GM12878 (cell line): ENCODE measurements at regions not wholly inside any gene's neighbourhood (a gene's known extent, or its start where the extent isn't known, plus 50 kb on each side); places are given as distances from the start of the nearest gene placed in this dataset.

ENCODE experiments used
- CBX3 ChIP-seq: fragments of 200-600 bp; sonication (generic); IDR thresholded peaks from 2 replicates; pipeline ENCODE4 v1.6.1; 2016; ENCODE audit warnings: low read depth, borderline replicate concordance
- HDAC6 ChIP-seq: fragments of 200-600 bp; sonication (generic); IDR thresholded peaks from one replicate; pipeline ENCODE4 v1.8.0; 2017; ENCODE audit warnings: antibody characterized with exemption; ENCODE audit not compliant: unreplicated experiment
- JUND ChIP-seq: IDR thresholded peaks from 2 replicates; pipeline ENCODE4 v1.6.1; 2012; ENCODE audit warnings: low read depth, mild to moderate bottlenecking, low read length, improper control_type of control experiment, moderate library complexity
- MYC ChIP-seq: IDR thresholded peaks from 2 replicates; pipeline ENCODE4 v1.6.1; 2011; ENCODE audit warnings: mild to moderate bottlenecking, low read length, moderate library complexity, inconsistent platforms; ENCODE audit not compliant: insufficient read depth, insufficient replicate concordance, insufficient read length, severe bottlenecking
- NR2C2 ChIP-seq: IDR thresholded peaks from 2 replicates; pipeline ENCODE4 v1.6.1; 2011; ENCODE audit warnings: borderline replicate concordance, low read depth; ENCODE audit not compliant: control insufficient read depth, insufficient read length
- POLR2AphosphoS5 ChIP-seq: IDR thresholded peaks from 2 replicates; pipeline ENCODE4 v1.6.1; 2011; ENCODE audit warnings: mild to moderate bottlenecking, low read length, inconsistent platforms
- SMC3 ChIP-seq: IDR thresholded peaks from 2 replicates; pipeline ENCODE4 v1.6.1; 2011; ENCODE audit warnings: low read length, improper control_type of control experiment, borderline replicate concordance
- TF ChIP-seq, protein P1 (sequence below): fragments of 450-650 bp; IDR thresholded peaks from 2 replicates; pipeline ENCODE4 v1.6.1; 2018; ENCODE audit warnings: borderline replicate concordance, mild to moderate bottlenecking; ENCODE audit not compliant: partially characterized antibody
- TF ChIP-seq, protein P2 (sequence below), 3 experiments: IDR thresholded peaks in 2 of 3; conservative IDR thresholded peaks in 1 of 3; 2 replicates each; pipeline ENCODE4 v1.5.1; 2011; ENCODE audit warnings: low read depth in 3 of 3, low read length in 3 of 3, mild to moderate bottlenecking in 3 of 3, control low read depth in 2 of 3, moderate library complexity in 2 of 3, inconsistent platforms in 1 of 3, mixed read lengths in 1 of 3; ENCODE audit not compliant: control insufficient read depth in 2 of 3, insufficient read depth in 1 of 3; ENCODE audit errors: extremely low read depth in 1 of 3

DNA sequence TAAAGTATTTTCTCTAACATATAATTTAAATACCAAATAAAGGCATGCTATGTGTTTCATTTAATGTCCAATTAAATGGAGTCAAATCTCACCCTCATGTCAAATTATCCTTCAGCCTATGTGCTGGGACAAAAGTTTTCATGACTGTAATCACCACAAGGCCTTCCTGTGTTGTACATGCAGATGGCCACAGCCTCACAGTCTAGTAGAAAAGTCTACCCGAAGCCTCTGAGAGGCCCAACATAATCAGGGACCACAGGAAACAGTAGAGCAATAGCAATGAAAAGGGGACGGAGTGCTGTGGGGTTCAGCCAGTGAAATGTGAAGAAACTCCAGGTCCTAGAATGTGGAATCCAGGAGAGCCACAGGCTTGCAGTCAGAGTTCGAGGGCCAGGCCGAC is 140.2 kb upstream of the KLF6 start:
- TF ChIP-seq, protein P1, sequence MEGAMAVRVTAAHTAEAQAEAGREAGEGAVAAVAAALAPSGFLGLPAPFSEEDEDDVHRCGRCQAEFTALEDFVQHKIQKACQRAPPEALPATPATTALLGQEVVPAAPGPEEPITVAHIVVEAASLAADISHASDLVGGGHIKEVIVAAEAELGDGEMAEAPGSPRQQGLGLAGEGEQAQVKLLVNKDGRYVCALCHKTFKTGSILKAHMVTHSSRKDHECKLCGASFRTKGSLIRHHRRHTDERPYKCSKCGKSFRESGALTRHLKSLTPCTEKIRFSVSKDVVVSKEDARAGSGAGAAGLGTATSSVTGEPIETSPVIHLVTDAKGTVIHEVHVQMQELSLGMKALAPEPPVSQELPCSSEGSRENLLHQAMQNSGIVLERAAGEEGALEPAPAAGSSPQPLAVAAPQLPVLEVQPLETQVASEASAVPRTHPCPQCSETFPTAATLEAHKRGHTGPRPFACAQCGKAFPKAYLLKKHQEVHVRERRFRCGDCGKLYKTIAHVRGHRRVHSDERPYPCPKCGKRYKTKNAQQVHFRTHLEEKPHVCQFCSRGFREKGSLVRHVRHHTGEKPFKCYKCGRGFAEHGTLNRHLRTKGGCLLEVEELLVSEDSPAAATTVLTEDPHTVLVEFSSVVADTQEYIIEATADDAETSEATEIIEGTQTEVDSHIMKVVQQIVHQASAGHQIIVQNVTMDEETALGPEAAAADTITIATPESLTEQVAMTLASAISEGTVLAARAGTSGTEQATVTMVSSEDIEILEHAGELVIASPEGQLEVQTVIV: no peak
- TF ChIP-seq, protein P2, sequence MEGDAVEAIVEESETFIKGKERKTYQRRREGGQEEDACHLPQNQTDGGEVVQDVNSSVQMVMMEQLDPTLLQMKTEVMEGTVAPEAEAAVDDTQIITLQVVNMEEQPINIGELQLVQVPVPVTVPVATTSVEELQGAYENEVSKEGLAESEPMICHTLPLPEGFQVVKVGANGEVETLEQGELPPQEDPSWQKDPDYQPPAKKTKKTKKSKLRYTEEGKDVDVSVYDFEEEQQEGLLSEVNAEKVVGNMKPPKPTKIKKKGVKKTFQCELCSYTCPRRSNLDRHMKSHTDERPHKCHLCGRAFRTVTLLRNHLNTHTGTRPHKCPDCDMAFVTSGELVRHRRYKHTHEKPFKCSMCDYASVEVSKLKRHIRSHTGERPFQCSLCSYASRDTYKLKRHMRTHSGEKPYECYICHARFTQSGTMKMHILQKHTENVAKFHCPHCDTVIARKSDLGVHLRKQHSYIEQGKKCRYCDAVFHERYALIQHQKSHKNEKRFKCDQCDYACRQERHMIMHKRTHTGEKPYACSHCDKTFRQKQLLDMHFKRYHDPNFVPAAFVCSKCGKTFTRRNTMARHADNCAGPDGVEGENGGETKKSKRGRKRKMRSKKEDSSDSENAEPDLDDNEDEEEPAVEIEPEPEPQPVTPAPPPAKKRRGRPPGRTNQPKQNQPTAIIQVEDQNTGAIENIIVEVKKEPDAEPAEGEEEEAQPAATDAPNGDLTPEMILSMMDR (IDR thresholded peaks at IDR 0.05 in 2 of 3, conservative IDR thresholded peaks at IDR 0.05 in 1 of 3; ENCODE audit: control insufficient read depth in 2 of 3, extremely low read depth in 1 of 3, insufficient read depth in 1 of 3, low read depth in 3 of 3, low read length in 3 of 3): no peak
- no peak for TF ChIP-seq CBX3
- TF ChIP-seq MYC: no peak
- no peak for TF ChIP-seq SMC3
- TF ChIP-seq POLR2AphosphoS5: no peak
- TF ChIP-seq HDAC6: no peak
- no peak for TF ChIP-seq NR2C2
- TF ChIP-seq JUND: no peak
